ENCODE measurements at regions not wholly inside any gene's neighbourhood (a gene's known extent, or its start where the extent isn't known, plus 50 kb on each side); places are given as distances from the start of the nearest gene placed in this dataset.

DNA sequence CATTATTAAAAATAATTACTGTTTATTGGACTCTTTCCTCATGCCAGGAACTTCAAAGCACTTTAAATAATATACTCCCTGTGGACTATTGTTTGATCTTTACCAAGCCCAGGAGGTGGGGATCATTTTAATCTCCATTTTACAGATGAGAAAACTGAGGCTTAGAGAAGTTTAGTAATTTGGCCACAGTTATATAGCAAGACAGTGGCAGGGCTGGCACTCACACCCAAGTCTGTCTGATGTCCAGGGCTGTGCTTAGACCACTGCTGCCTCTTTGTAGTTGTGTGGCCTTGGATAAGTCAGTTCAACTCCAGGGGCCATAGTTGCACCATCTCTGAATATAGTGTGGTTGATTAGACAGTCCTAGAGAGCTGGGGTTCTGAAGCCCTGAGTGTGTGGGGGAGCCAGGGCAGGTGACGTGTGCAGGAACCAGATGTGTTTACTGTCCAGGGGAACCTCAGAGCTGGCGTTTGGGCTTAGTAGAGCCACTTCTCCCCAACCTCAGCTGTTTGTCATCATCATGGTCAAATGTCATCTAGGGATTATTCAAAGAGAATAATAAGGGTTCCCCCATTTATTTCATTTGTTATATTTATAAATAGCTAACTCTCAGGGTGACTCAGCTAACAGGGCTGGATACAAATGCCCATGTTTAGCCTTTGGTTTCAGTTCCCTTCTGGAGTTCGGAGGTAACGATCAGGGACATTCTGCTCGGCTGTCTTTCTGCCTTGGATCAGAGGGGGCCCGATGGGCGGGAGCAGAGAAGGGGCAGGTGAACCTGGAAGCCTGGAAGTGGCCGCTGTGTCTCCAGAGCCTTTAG lies 68.0 kb downstream of the BOLA3 start:
- TF ChIP-seq POLR2A (IDR thresholded peaks at IDR 0.05) (no peak), POLR2AphosphoS5 (IDR thresholded peaks at IDR 0.05) (no peak), CTCF (IDR thresholded peaks at IDR 0.05) (no peak), EP300 (IDR thresholded peaks at IDR 0.05) (no peak)
